Panc1 (cell line): ENCODE measurements at regions not wholly inside any gene's neighbourhood (a gene's known extent, or its start where the extent isn't known, plus 50 kb on each side); places are given as distances from the start of the nearest gene placed in this dataset.

ENCODE experiments used
- ATAC-seq: fragments of 200-7000 bp; cut with Tn5 transposase; 2 replicates; pipeline ENCODE4 v1.9.1; 2020; ENCODE audit warnings: mild to moderate bottlenecking, moderate library complexity
- BruUV-seq: library from RNA; stranded (reverse); fragments of 400-500 nt; replicated peaks from 2 replicates; lab custom pipeline; 2021; lab: Mats Ljungman, UMichigan
- CTCF ChIA-PET: fragments of 300-600 bp; sonication (Branson Sonifier 250); formaldehyde crosslinking; loops from one replicate; lab custom pipeline; 2022; ENCODE audit warnings: antibody characterized with exemption; lab: Charles Lee
- POLR2A ChIA-PET: fragments of 300-600 bp; sonication (Branson Sonifier 250); formaldehyde crosslinking; loops from one replicate; lab custom pipeline; 2022; ENCODE audit warnings: antibody characterized with exemption; lab: Charles Lee
- DNase-seq: peaks from one replicate; pipeline ENCODE4 v3.0.0-alpha.2; 2010; ENCODE audit warnings: low read depth, low spot score
- H3K27ac ChIP-seq: 2 replicates; pipeline ENCODE4 v1.5.1; 2011; ENCODE audit warnings: mild to moderate bottlenecking, low read length, inconsistent platforms
- H3K27me3 ChIP-seq: fragments of 200-500 bp; sonication (Bioruptor generic); 2 replicates; pipeline ENCODE4 v1.6.0; 2014; ENCODE audit warnings: low read length, inconsistent platforms; ENCODE audit not compliant: control insufficient read depth, insufficient read depth
- H3K36me3 ChIP-seq: fragments of 200-500 bp; sonication (Bioruptor generic); 2 replicates; pipeline ENCODE4 v1.5.1; 2014; ENCODE audit warnings: inconsistent platforms, mild to moderate bottlenecking, low read length, moderate library complexity; ENCODE audit not compliant: control insufficient read depth, insufficient read depth
- H3K4me1 ChIP-seq: 2 replicates; pipeline ENCODE4 v1.5.1; 2011; ENCODE audit warnings: inconsistent platforms, mild to moderate bottlenecking, low read length, moderate library complexity; ENCODE audit not compliant: control insufficient read depth, insufficient read depth
- H3K4me3 ChIP-seq, 2 experiments: 2 replicates each; pipeline ENCODE4 v1.5.1; 2011 to 2012; ENCODE audit warnings: low read depth in 2 of 2, low read length in 2 of 2, mild to moderate bottlenecking in 2 of 2, inconsistent platforms in 1 of 2, moderate library complexity in 1 of 2
- H3K9me3 ChIP-seq: fragments of 200-500 bp; sonication (Bioruptor generic); 2 replicates; pipeline ENCODE4 v1.5.1; 2014; ENCODE audit warnings: low read depth, mild to moderate bottlenecking, inconsistent platforms, low read length, moderate library complexity; ENCODE audit not compliant: control insufficient read depth, insufficient read depth
- POLR2AphosphoS5 ChIP-seq: IDR thresholded peaks from 2 replicates; pipeline ENCODE4 v1.6.1; 2012; ENCODE audit warnings: mild to moderate bottlenecking, low read depth, low read length, moderate library complexity
- SIN3A ChIP-seq: IDR thresholded peaks from 2 replicates; pipeline ENCODE4 v1.6.1; 2012; ENCODE audit warnings: low read depth, mild to moderate bottlenecking, low read length, moderate library complexity, borderline replicate concordance; ENCODE audit not compliant: insufficient read depth
- TCF7L2 ChIP-seq: IDR thresholded peaks from 2 replicates; pipeline ENCODE4 v1.6.1; 2011; ENCODE audit warnings: mild to moderate bottlenecking, low read depth, low read length, inconsistent platforms
- in situ Hi-C: cut with HindIII; loops from 2 replicates; pipeline ENCODE4 v1.10.0; 2016; ENCODE audit warnings: low sequenced_read_pairs, low pct_unique_long_range_greater_than_20kb
- intact Hi-C: fragments of 100-400 bp; cut with micrococcal nuclease; formaldehyde crosslinking; loops from one replicate; pipeline ENCODE4 v1.10.0; 2022; ENCODE audit not compliant: unreplicated experiment
- TF ChIP-seq, protein P1 (sequence below), 2 experiments: IDR thresholded peaks; 2 replicates each; pipeline ENCODE4 v1.6.1; 2011 to 2012; ENCODE audit warnings: low read depth in 2 of 2, control low read depth in 1 of 2, low read length in 1 of 2, mild to moderate bottlenecking in 1 of 2, moderate library complexity in 1 of 2; ENCODE audit not compliant: insufficient read depth in 1 of 2
- TF ChIP-seq, protein P2 (sequence below): fragments of 450-650 bp; IDR thresholded peaks from 2 replicates; pipeline ENCODE4 v1.5.1; 2017; ENCODE audit warnings: mild to moderate bottlenecking

DNA sequence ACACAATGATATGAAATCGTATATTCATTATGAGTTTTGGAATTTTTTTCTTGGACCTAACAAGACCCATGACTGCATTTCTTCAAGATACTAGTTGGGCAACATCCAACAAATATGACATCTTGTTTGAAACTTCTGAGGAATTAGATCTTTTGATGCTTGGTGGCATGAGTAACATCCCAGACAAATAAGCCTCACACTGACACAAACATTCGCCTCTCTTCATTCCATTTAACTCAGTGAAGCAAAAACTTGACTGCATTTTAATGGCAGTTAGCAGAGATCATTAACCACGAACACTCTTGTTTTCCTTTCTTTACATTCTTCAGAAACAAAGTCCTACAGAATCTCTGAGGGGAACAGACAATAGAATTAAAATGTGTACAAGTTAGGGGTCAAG is 758.3 kb downstream of the C12orf50 start:
- Histone ChIP-seq H3K4me3 (no peak overlapping the region), H3K27me3 (no peaks in the 10 kb centered on the region), H3K9me3 (no peaks in the 10 kb centered on the region), H3K4me1 (no peaks in the 10 kb centered on the region), H3K27ac (no peak overlapping the region), H3K36me3 (no peaks in the 10 kb centered on the region)
- ChIA-PET CTCF (no interaction called here), POLR2A (no interaction called here)
- no peak for DNase-seq
- BruUV-seq, result no TSS peak
- TF ChIP-seq, protein P1, sequence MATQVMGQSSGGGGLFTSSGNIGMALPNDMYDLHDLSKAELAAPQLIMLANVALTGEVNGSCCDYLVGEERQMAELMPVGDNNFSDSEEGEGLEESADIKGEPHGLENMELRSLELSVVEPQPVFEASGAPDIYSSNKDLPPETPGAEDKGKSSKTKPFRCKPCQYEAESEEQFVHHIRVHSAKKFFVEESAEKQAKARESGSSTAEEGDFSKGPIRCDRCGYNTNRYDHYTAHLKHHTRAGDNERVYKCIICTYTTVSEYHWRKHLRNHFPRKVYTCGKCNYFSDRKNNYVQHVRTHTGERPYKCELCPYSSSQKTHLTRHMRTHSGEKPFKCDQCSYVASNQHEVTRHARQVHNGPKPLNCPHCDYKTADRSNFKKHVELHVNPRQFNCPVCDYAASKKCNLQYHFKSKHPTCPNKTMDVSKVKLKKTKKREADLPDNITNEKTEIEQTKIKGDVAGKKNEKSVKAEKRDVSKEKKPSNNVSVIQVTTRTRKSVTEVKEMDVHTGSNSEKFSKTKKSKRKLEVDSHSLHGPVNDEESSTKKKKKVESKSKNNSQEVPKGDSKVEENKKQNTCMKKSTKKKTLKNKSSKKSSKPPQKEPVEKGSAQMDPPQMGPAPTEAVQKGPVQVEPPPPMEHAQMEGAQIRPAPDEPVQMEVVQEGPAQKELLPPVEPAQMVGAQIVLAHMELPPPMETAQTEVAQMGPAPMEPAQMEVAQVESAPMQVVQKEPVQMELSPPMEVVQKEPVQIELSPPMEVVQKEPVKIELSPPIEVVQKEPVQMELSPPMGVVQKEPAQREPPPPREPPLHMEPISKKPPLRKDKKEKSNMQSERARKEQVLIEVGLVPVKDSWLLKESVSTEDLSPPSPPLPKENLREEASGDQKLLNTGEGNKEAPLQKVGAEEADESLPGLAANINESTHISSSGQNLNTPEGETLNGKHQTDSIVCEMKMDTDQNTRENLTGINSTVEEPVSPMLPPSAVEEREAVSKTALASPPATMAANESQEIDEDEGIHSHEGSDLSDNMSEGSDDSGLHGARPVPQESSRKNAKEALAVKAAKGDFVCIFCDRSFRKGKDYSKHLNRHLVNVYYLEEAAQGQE (IDR thresholded peaks at IDR 0.05; ENCODE audit: insufficient read depth in 1 of 2, low read depth in 2 of 2, low read length in 1 of 2), result no peak
- TF ChIP-seq SIN3A (no peak), TCF7L2 (no peak), POLR2AphosphoS5 (no peak)
- TF ChIP-seq, protein P2, sequence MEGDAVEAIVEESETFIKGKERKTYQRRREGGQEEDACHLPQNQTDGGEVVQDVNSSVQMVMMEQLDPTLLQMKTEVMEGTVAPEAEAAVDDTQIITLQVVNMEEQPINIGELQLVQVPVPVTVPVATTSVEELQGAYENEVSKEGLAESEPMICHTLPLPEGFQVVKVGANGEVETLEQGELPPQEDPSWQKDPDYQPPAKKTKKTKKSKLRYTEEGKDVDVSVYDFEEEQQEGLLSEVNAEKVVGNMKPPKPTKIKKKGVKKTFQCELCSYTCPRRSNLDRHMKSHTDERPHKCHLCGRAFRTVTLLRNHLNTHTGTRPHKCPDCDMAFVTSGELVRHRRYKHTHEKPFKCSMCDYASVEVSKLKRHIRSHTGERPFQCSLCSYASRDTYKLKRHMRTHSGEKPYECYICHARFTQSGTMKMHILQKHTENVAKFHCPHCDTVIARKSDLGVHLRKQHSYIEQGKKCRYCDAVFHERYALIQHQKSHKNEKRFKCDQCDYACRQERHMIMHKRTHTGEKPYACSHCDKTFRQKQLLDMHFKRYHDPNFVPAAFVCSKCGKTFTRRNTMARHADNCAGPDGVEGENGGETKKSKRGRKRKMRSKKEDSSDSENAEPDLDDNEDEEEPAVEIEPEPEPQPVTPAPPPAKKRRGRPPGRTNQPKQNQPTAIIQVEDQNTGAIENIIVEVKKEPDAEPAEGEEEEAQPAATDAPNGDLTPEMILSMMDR, result no peak
- intact Hi-C loops (no loop called here), in situ Hi-C loops (no loop called here)
- ATAC-seq, result no peak

DNA sequence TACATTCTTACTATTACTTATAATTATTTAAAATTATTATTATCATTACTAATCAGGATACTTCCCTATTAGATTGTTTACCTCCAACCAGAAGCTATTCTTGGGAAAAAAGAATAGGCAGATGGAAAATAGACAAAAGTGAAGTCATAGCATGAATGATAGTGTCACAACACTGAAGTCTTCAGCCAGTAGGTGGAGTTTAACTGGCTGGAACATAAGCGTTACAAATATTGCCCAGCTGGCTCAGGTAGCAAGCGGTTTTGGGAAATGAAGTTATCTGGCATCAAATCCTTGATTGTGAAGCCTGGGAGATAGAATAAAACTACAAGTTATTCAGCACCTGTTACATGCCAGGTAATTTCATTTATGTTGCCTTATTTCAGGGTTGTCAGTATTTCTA is 762.9 kb downstream of the C12orf50 start:
- ChIA-PET CTCF (no interaction called here), POLR2A (no interaction called here)
- no peak overlapping the region for H3K27ac ChIP-seq
- H3K9me3 ChIP-seq, result no peaks in the 10 kb centered on the region
- H3K4me3 ChIP-seq, result no peak overlapping the region
- no TSS peak for BruUV-seq
- intact Hi-C loops, result no loop called here
- no peak for DNase-seq
- H3K27me3 ChIP-seq, result no peaks in the 10 kb centered on the region
- no peak for TF ChIP-seq POLR2AphosphoS5
- TF ChIP-seq, protein P2, result peak; percentile 11; the same call in 1 of the 2 replicates
- ATAC-seq, result no peak
- H3K4me1 ChIP-seq, result no peaks in the 10 kb centered on the region
- H3K36me3 ChIP-seq, result no peaks in the 10 kb centered on the region
- in situ Hi-C loops, result no loop called here
